AG04450 (cell line): ENCODE measurements at regions not wholly inside any gene's neighbourhood (a gene's known extent, or its start where the extent isn't known, plus 50 kb on each side); places are given as distances from the start of the nearest gene placed in this dataset.

Experiments
- CTCF ChIA-PET: fragments of 300-600, 350-600 bp; formaldehyde crosslinking; extraction: SDS; loops from one replicate; lab custom pipeline; 2022; ENCODE audit warnings: antibody characterized with exemption, inconsistent platforms; lab: Charles Lee
- POLR2A ChIA-PET: fragments of 350-600 bp; formaldehyde crosslinking; extraction: SDS; loops from one replicate; lab custom pipeline; 2021; ENCODE audit warnings: antibody characterized with exemption, inconsistent platforms; lab: Yijun Ruan, JAX
- DNase-seq: peaks from one replicate; pipeline ENCODE4 v3.0.0-alpha.2; 2011; ENCODE audit warnings: low read depth, low spot score
- H3K27ac ChIP-seq: one replicate; pipeline ENCODE4 v1.5.1; 2012; ENCODE audit warnings: low read depth, low read length, control low read depth
- H3K27me3 ChIP-seq: one replicate; pipeline ENCODE4 v1.6.0; 2012; ENCODE audit warnings: low read length; ENCODE audit not compliant: control insufficient read depth, insufficient read depth
- H3K4me3 ChIP-seq: 2 replicates; pipeline ENCODE4 v1.5.1; 2011; ENCODE audit warnings: mild to moderate bottlenecking, low read depth, low read length, control low read depth
- H3K9me3 ChIP-seq: 2 replicates; pipeline ENCODE4 v1.5.1; 2012; ENCODE audit warnings: low read length; ENCODE audit not compliant: control insufficient read depth, insufficient read depth
- CTCF ChIP-seq: IDR thresholded peaks from 2 replicates; pipeline ENCODE4 v1.5.1; 2011; ENCODE audit warnings: low read depth, low read length, control low read depth, inconsistent platforms

- no peaks in the 10 kb centered on the region for H3K9me3 ChIP-seq
- CTCF ChIA-PET: no interaction called here
Measured at GRCh38 chr9:13431222-13431536, 151.7 kb upstream of the MPDZ start.

GRCh38 chr9:13430368-13431221 lies 151.1 kb upstream of the MPDZ start:
- Histone ChIP-seq H3K4me3 (no peak overlapping the region), H3K9me3 (no peaks in the 10 kb centered on the region), H3K27me3 (no peaks in the 10 kb centered on the region), H3K27ac (no peak overlapping the region)
- CTCF ChIA-PET: interaction anchor here (0.6 to 3.6 kb wide), 3 partner anchors 994 to 1035 kb away, joined by 3 to 46 read pairs (median 3); no protein-coding TSS in a partner anchor
- no peak for TF ChIP-seq CTCF
- POLR2A ChIA-PET: no interaction called here
- DNase-seq: no peak

More at GRCh38 chr9:13431222-13431536, 151.7 kb upstream of the MPDZ start:
- H3K4me3 ChIP-seq: no peak overlapping the region
- TF ChIP-seq CTCF: no peak
- H3K27me3 ChIP-seq: no peaks in the 10 kb centered on the region
- H3K27ac ChIP-seq: no peak overlapping the region
- no peak for DNase-seq
- POLR2A ChIA-PET: no interaction called here

GRCh38 chr9:13429301-13430190 lies 150.1 kb upstream of the MPDZ start:
- Histone ChIP-seq H3K27ac (no peak overlapping the region), H3K9me3 (no peaks in the 10 kb centered on the region), H3K4me3 (no peak overlapping the region), H3K27me3 (no peaks in the 10 kb centered on the region)
- no peak for TF ChIP-seq CTCF
- ChIA-PET POLR2A (no interaction called here), CTCF (interaction anchor here (0.6 to 3.6 kb wide), 10 partner anchors 9 to 1036 kb away, joined by 3 to 46 read pairs (median 12); no protein-coding TSS in a partner anchor)
- DNase-seq: no peak

- ChIA-PET CTCF (interaction anchor here (0.7 to 3.6 kb wide), 15 partner anchors 10 to 1035 kb away, joined by 3 to 46 read pairs (median 4); no protein-coding TSS in a partner anchor), POLR2A (no interaction called here)
- TF ChIP-seq CTCF: no peak
- Histone ChIP-seq H3K27ac (no peak overlapping the region), H3K9me3 (no peaks in the 10 kb centered on the region), H3K4me3 (no peak overlapping the region), H3K27me3 (no peaks in the 10 kb centered on the region)
- DNase-seq: no peak
Measured at GRCh38 chr9:13428766-13429165, 149.3 kb upstream of the MPDZ start.
